HCT116 (cell line): ENCODE measurements at regions not wholly inside any gene's neighbourhood (a gene's known extent, or its start where the extent isn't known, plus 50 kb on each side); places are given as distances from the start of the nearest gene placed in this dataset.

Experiments
- CTCF ChIP-seq, 3 experiments: fragments of 200-600 bp in 1 of 3; sonication (generic) in 1 of 3; IDR thresholded peaks in 2 of 3; conservative IDR thresholded peaks in 1 of 3; 2 replicates each; pipeline ENCODE4 v1.5.1; 2012 to 2017; ENCODE audit warnings: low read depth in 2 of 3, low read length in 2 of 3, antibody characterized with exemption in 1 of 3, borderline replicate concordance in 1 of 3, control low read depth in 1 of 3, mild to moderate bottlenecking in 1 of 3, mixed read lengths in 1 of 3, mixed run types in 1 of 3, moderate library complexity in 1 of 3; ENCODE audit not compliant: insufficient read depth in 1 of 3
- EZH2 ChIP-seq: fragments of 200-600 bp; sonication (generic); IDR thresholded peaks from 2 replicates; pipeline ENCODE4 v1.6.1; 2017; ENCODE audit warnings: antibody characterized with exemption, mixed run types
- EZH2phosphoT487 ChIP-seq: fragments of 200-600 bp; IDR thresholded peaks from 2 replicates; pipeline ENCODE4 v1.6.1; 2018; ENCODE audit warnings: antibody characterized with exemption, borderline replicate concordance
- JUND ChIP-seq: IDR thresholded peaks from 2 replicates; pipeline ENCODE4 v1.6.1; 2012
- POLR2A ChIP-seq: IDR thresholded peaks from 2 replicates; pipeline ENCODE4 v1.7.0; 2011; ENCODE audit warnings: borderline replicate concordance; ENCODE audit not compliant: insufficient read depth, insufficient read length; ENCODE audit errors: extremely low read depth
- POLR2AphosphoS5 ChIP-seq: IDR thresholded peaks from 2 replicates; pipeline ENCODE4 v1.6.1; 2011; ENCODE audit warnings: mild to moderate bottlenecking, low read depth, low read length, moderate library complexity
- RAD21 ChIP-seq: IDR thresholded peaks from 2 replicates; pipeline ENCODE4 v1.6.1; 2012; ENCODE audit warnings: low read depth, mild to moderate bottlenecking
- SP1 ChIP-seq: IDR thresholded peaks from 2 replicates; pipeline ENCODE4 v1.6.1; 2012; ENCODE audit warnings: low read depth
- SRF ChIP-seq: IDR thresholded peaks from 2 replicates; pipeline ENCODE4 v1.6.1; 2012; ENCODE audit warnings: low read depth
- YY1 ChIP-seq: IDR thresholded peaks from 2 replicates; pipeline ENCODE4 v1.6.1; 2011; ENCODE audit warnings: low read length, low read depth, moderate library complexity, mild to moderate bottlenecking; ENCODE audit not compliant: insufficient replicate concordance; ENCODE audit errors: extremely low read depth
- ZBTB33 ChIP-seq: IDR thresholded peaks from 2 replicates; pipeline ENCODE4 v1.6.1; 2011; ENCODE audit warnings: mild to moderate bottlenecking, low read length, moderate library complexity; ENCODE audit not compliant: insufficient replicate concordance; ENCODE audit errors: extremely low read depth

GRCh38 chr2:18454692-18455235 lies 105.7 kb downstream of the RDH14 start:
- TF ChIP-seq POLR2A (no peak), ZBTB33 (no peak), CTCF (IDR thresholded peaks at IDR 0.05 in 2 of 3, conservative IDR thresholded peaks at IDR 0.05 in 1 of 3; ENCODE audit: borderline replicate concordance in 1 of 3, insufficient read depth in 1 of 3, low read depth in 2 of 3, low read length in 2 of 3) (no peak), YY1 (no peak), SRF (no peak), EZH2 (no peak), SP1 (no peak), JUND (no peak), RAD21 (no peak), POLR2AphosphoS5 (no peak), EZH2phosphoT487 (no peak)
